ENCODE measurements at regions not wholly inside any gene's neighbourhood (a gene's known extent, or its start where the extent isn't known, plus 50 kb on each side); places are given as distances from the start of the nearest gene placed in this dataset.
"Not testable (repeated sequence)": the region's sequence is repeated elsewhere in the genome, so short reads cannot be mapped to it uniquely, and the experiment has no call there.

GRCh38 chr4:187383181-187383580 is 612.4 kb upstream of the ZFP42 start:
- no peak for DNase-seq (ENCODE audit: extremely low read depth, low read depth, low spot score)

- no peak for DNase-seq (ENCODE audit: extremely low read depth, low read depth, low spot score)
Observed at GRCh38 chr4:187387739-187388138, 607.8 kb upstream of the ZFP42 start.

DNA sequence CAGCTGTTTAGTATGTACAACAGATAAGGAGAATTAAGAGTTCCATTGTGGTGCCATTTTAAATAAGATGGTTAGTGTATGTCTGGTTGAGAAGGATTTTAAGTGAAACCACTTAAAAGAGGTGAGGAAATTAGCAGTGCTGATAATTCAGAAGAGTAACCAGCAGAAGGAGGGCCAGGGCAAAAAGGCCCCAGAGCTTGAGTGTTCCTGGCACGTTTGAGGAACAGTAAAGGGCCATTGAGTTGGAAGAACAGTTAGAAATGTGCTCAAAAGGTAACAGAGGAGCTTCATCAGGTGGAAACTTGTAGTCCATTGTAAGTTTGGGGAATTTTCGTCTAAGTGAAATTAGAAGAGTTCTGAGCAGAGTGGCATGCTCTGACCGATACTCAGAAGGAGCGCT is 606.2 kb upstream of the ZFP42 start:
- DNase-seq (ENCODE audit: extremely low read depth, low read depth, low spot score), result no peak

DNA sequence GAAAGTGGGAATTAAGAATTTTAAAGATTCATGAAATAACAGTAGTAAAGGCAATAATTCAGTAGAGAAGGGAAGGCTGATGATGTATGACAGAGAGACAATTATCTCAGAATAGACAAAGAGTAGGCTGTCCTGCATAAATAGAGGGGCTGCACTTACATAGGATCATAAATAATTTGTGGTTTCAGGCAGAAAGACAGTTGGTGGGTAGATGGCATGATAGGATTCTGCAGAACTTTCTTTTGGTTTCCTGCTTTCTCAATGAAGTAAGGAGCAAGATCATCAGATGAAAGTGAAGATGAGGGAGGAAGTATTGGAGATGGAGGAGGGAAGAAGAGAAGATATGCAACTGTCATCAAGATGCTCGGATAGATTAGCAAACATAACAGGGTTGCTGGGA is 604.9 kb upstream of the ZFP42 start:
- DNase-seq (ENCODE audit: extremely low read depth, low read depth, low spot score), result no peak

- no peak for DNase-seq (ENCODE audit: extremely low read depth, low read depth, low spot score)
Observed at GRCh38 chr4:187393531-187394344, 601.8 kb upstream of the ZFP42 start.

DNA sequence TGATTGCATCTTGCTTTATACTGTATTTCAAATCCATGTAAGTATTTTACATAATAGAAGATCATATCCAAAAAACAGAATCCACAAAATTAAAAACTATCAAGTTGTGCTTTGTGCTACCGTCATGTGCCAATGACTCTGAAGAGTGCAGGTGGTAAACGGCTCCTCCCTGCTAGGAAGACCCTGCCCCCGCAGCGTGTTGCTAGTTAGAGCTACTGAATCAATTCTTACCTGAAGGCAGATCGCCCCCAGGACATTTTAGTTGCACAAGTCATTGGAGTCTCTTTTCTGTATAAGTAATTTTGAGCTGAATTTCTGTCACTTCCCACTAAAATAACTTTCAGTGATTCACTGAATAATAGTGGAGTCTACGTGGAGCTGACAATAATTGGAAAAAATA is 599.5 kb upstream of the ZFP42 start:
- no peak for DNase-seq (ENCODE audit: extremely low read depth, low read depth, low spot score)

DNA sequence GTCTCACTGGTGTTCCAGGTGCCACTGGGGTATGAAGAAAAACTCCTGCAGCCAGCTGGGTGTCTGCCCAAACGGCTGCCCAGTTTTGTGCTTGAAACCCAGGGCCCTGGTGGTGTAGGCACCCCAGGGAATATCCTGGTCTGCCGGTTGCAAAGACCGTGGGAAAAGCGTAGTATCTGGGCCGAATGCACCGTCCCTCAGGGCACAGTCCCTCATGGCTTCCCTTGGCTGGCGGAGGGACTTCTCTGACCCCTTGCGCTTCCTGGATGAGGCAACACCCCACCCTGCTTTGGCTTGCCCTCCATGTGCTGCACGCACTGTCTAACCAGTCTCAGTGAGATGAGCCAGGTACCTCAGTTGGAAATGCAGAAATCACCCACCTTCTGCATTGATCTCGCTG is 587.1 kb upstream of the ZFP42 start:
- DNase-seq (ENCODE audit: extremely low read depth, low read depth, low spot score), result not testable (repeated sequence)

DNA sequence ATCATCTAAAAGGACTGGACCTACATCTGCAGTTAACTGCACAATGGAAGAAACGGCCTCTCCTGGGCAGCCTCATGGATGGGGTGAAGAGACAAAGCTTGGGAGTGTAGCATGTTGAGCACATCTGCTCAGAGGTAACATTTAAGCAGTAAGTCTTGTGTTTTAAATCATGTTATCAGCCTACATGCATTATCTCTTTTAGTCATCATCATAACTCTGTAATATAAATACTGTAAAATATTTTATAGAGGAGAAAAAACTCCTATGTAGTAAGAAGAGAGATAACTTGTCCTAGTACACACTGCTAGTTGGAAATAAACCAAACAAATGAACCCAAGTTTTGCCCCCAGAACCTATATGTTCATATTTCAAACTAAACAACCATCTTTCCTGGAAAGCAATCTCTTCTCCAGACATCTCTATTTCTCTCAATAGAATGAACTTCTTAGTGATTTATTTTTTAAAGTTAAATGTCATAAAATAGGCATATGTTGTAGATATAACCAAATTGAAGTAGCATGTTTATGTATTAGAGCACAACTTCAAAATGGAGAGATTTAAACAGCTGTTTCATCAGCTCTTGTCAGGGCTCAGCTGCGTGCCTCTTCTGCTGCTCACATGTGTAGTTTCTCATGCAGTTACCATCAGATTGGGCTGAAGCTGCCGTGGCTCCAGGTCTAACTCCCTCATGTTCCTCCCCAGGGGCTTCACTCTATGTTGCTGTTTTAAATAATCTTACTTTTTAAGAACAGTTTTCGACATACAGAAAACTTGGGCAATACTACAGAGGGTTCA is 581.8 kb upstream of the ZFP42 start:
- no peak for DNase-seq (ENCODE audit: extremely low read depth, low read depth, low spot score)

GRCh38 chr4:187414716-187415115 is 580.9 kb upstream of the ZFP42 start:
- no peak for DNase-seq (ENCODE audit: extremely low read depth, low read depth, low spot score)

- no peak for DNase-seq (ENCODE audit: extremely low read depth, low read depth, low spot score)
Observed at GRCh38 chr4:187415231-187415630, 580.3 kb upstream of the ZFP42 start.

GRCh38 chr4:187416216-187416615 is 579.4 kb upstream of the ZFP42 start:
- no peak for DNase-seq (ENCODE audit: extremely low read depth, low read depth, low spot score)

GRCh38 chr4:187417721-187418120 is 577.9 kb upstream of the ZFP42 start:
- no peak for DNase-seq (ENCODE audit: extremely low read depth, low read depth, low spot score)

GRCh38 chr4:187422655-187423054 is 572.9 kb upstream of the ZFP42 start:
- no peak for DNase-seq (ENCODE audit: extremely low read depth, low read depth, low spot score)

- DNase-seq (ENCODE audit: extremely low read depth, low read depth, low spot score), result no peak
Observed at GRCh38 chr4:187424636-187425035, 570.9 kb upstream of the ZFP42 start.

- no peak for DNase-seq (ENCODE audit: extremely low read depth, low read depth, low spot score)
Observed at GRCh38 chr4:187426511-187426910, 569.1 kb upstream of the ZFP42 start.

DNA sequence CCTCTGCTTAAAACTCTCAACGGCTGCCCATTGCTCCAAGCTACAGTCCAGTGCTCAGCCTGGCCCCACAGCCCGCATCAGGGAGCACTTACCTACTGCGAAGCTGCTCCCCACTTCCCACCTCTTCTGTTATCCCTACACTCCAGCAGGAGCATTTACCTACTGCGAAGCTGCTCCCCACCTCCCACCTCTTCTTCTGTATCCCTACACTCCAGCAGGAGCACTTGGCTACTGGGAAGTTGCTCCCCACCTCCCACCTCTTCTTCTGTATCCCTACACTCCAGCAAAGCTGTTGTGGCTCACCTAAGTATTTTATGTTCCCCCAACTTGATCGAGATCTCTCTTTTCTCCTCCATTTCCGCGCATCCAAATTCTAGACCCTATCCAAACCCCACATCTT is 563.3 kb upstream of the ZFP42 start:
- no peak for DNase-seq (ENCODE audit: extremely low read depth, low read depth, low spot score)

DNA sequence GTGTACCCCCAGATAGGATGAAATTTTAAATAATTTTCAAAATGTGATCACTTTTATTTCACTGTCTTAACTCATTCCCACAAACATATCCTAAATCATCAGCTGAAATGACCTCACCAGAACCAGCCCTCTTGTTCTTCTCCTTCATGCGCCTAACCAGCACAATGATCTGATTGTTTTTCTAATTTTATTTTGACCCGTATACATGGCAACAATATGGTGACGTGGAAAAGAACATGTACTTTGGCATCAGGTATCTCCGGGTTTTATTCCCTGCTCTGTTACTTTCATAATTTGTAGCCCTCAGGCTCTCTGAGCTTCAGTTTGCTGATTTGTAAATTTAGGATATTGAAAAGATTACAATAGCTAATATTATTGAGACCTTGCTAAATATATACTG is 562.4 kb upstream of the ZFP42 start:
- no peak for DNase-seq (ENCODE audit: extremely low read depth, low read depth, low spot score)

DNA sequence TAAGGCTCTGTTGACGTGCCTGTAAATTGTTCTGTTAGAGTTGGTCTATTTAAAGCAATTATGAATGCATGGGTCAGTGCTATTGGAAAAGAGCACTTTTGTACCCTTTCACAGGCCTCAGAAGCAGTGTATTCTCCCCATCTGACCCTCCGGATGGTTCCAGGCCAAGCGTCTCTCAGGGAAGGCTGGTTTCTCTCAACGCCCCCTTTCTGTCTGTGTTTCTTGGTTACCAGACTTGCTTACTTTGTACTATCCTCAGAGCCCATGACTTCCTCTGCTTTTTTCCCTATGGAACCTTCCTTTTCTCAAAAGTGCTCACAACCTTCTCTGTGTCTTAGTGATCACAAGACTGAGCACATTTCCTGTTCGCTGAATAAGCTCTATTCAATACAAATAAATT is 559.3 kb upstream of the ZFP42 start:
- DNase-seq (ENCODE audit: extremely low read depth, low read depth, low spot score), result no peak

DNA sequence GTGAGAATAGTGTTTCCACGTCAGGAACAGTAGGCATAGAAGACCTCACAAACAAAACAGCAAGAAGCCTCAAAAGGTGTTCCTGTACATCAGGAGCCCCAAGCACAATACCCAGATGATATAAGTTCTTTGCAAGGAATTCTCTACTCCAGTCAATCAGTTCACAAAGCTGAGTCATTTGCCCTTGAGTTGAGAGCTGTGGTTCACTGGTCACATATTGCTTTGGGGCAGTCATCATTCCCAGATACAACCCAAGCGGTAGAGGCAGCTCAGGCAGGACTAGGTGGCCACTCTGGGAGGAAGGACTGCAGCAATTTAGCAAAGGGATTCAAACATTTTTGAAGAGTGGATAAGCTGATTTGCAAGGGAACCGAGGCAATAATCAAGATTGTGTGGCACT is 551.5 kb upstream of the ZFP42 start:
- no peak for DNase-seq (ENCODE audit: extremely low read depth, low read depth, low spot score)

GRCh38 chr4:187449702-187450101 is 545.9 kb upstream of the ZFP42 start:
- DNase-seq (ENCODE audit: extremely low read depth, low read depth, low spot score), result no peak

- no peak for DNase-seq (ENCODE audit: extremely low read depth, low read depth, low spot score)
Observed at GRCh38 chr4:187451776-187452175, 543.8 kb upstream of the ZFP42 start.

DNA sequence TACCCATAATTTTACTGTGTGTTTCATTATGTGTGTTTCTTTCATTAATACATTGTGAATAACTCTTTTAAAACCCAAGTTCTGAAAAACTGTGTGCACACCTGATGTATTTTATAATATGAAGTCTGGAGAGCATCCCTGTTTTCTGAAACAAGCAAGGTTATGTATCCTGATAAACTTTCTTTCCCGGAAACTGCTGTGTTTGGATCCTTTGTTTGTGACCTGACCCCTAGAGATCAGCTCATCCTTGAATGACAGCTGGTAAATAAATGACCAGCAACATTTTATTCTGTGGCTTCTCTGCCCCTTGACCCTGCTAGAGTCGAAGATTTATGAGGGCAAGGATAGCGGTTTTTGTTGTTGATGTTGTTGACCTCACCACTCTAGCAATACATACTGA is 535.6 kb upstream of the ZFP42 start:
- DNase-seq (ENCODE audit: extremely low read depth, low read depth, low spot score), result no peak

Measured in glomerular endothelial cell (primary cell).